OCI-LY7 (cell line): ENCODE measurements at regions not wholly inside any gene's neighbourhood (a gene's known extent, or its start where the extent isn't known, plus 50 kb on each side); places are given as distances from the start of the nearest gene placed in this dataset.

Experiments used
- EZH2phosphoT487 ChIP-seq: fragments of 200-600 bp; sonication (generic); IDR thresholded peaks from 2 replicates; pipeline ENCODE4 v1.6.1; 2018; ENCODE audit warnings: low read depth, borderline replicate concordance, mild to moderate bottlenecking, mixed run types, antibody characterized with exemption, low read length, moderate library complexity, mixed read lengths
- TF ChIP-seq, protein P1 (sequence below): fragments of 200-600 bp; sonication (generic); conservative IDR thresholded peaks from 2 replicates; pipeline ENCODE4 v1.5.1; 2014; ENCODE audit warnings: mild to moderate bottlenecking, antibody characterized with exemption, low read length, moderate library complexity, mixed read lengths

DNA sequence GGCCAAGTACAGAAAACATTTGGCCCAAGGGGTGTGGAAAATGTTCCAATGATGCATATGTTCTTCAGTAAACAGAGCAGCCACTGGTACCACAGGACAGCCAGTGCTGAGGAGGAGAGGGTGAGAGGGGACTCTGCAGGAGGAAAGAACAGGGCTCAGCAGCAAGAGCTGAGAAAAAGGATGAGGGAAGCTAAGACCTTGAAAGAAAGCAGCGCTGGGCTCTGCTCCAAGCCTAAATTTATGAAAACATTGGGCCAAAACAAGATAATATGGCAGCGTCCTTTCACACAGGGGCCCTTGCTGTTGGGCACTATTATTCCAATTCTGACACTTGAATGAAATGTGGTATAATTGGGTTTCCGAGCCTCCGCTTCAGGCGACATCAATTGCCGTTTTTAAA is 939.0 kb upstream of the FANCL start:
- TF ChIP-seq, protein P1, sequence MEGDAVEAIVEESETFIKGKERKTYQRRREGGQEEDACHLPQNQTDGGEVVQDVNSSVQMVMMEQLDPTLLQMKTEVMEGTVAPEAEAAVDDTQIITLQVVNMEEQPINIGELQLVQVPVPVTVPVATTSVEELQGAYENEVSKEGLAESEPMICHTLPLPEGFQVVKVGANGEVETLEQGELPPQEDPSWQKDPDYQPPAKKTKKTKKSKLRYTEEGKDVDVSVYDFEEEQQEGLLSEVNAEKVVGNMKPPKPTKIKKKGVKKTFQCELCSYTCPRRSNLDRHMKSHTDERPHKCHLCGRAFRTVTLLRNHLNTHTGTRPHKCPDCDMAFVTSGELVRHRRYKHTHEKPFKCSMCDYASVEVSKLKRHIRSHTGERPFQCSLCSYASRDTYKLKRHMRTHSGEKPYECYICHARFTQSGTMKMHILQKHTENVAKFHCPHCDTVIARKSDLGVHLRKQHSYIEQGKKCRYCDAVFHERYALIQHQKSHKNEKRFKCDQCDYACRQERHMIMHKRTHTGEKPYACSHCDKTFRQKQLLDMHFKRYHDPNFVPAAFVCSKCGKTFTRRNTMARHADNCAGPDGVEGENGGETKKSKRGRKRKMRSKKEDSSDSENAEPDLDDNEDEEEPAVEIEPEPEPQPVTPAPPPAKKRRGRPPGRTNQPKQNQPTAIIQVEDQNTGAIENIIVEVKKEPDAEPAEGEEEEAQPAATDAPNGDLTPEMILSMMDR = no peak
- no peak for TF ChIP-seq EZH2phosphoT487
